ENCODE measurements at regions not wholly inside any gene's neighbourhood (a gene's known extent, or its start where the extent isn't known, plus 50 kb on each side); places are given as distances from the start of the nearest gene placed in this dataset. TPM values are rescaled to one million over a fixed set of nuclear protein-coding genes. Genes with fewer than 3 reads are reported as not detected.
"Not testable (repeated sequence)": the region's sequence is repeated elsewhere in the genome, so short reads cannot be mapped to it uniquely, and the experiment has no call there.

DNA sequence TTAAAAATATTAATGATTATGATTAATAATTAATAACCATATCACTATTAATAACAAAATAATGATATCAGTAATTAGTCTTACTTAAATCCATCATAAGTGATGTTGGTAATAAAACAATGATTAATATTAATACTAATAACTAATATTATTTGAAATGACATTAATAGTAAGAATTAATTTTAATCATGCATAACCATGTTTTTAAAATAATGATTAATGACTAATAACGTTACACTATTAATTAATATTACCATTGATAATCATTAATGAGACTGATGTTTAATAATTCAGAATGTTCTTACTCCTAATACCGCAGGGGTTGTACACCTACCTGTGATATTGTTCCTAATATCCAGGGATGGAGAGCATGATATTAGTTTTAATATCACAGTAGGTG lies 53.4 kb upstream of the FRG2C start:
- no peak for FAIRE-seq
- POLR2A ChIA-PET, result no interaction called here

DNA sequence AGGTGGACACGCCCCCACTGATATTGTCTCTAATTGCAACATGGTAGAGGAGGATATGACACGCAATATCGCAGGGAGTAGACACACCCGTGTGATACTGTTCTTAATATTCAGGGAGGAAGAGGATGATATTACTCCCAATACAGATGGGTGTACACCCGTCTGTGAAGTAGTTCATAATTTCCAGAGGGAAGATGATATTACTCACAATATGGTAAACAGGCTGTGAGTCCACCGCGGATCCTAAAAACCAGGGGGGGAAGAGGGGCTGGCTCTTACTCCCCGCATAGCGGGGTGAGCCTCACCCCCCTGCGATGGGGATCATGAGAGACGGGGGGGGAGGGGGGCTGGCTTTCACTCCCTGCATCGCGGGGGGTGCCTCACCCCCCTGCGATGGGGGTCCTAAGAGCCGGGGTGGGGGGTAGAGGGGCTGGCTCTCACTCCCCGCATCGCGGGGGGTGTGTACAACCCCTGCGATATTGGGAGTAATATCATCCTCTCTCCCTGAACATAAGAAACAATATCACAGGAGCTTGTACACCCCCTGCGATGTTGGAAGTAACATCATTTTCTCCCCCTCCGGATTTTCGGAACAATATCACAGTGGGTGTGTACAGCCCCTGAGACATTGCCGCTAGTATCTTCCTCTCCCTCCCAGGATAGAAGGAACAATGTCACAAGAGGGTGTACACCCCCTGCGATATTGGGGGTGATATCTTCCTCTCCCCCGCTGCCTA lies 52.2 kb upstream of the FRG2C start:
- in situ Hi-C loops (cut with MboI); POLR2A ChIA-PET; FAIRE-seq; H3K4me2 ChIP-seq (ENCODE audit: control insufficient read depth, insufficient read depth); H3K27ac ChIP-seq (ENCODE audit: control insufficient read depth, insufficient read depth); H3K4me1 ChIP-seq (ENCODE audit: control insufficient read depth, insufficient read depth, low read length); ATAC-seq; H3K79me2 ChIP-seq (ENCODE audit: control insufficient read depth, insufficient read depth, low read length); RAD21 ChIA-PET (ENCODE audit: unreplicated experiment); BruUV-seq (replicated peaks); CTCF ChIA-PET; H2AFZ ChIP-seq (ENCODE audit: control insufficient read depth, low read depth, low read length); H3K9me3 ChIP-seq (replicated peaks; ENCODE audit: control insufficient read depth, insufficient read depth, low read length); DNase-seq (ENCODE audit: low read depth, low spot score); H4K20me1 ChIP-seq (ENCODE audit: control insufficient read depth, insufficient read depth); intact Hi-C loops (cut with micrococcal nuclease; ENCODE audit: unreplicated experiment); H3K36me3 ChIP-seq (ENCODE audit: control insufficient read depth in 2 of 2, insufficient read depth in 2 of 2, low read length in 1 of 2); SMC1A ChIA-PET (ENCODE audit: uncharacterized antibody, unreplicated experiment); H3K4me3 ChIP-seq; H3K9ac ChIP-seq (ENCODE audit: control insufficient read depth, insufficient read depth, low read length); H3K27me3 ChIP-seq (replicated peaks in 1 of 2; ENCODE audit: control insufficient read depth in 2 of 2, insufficient read depth in 2 of 2, low read length in 1 of 2): not testable (repeated sequence)
- 60% methylated on average over 18 of the region's 25 CpGs for WGBS (ENCODE audit: insufficient coverage, insufficient replicate concordance, low lambda C conversion rate, missing lambda C conversion rate)

More for the DNA sequence above, 53.4 kb upstream of the FRG2C start:
- H3K9ac ChIP-seq (ENCODE audit: control insufficient read depth, insufficient read depth, low read length), result no peak overlapping the region
- ChIA-PET SMC1A (ENCODE audit: uncharacterized antibody, unreplicated experiment) (no interaction called here), RAD21 (ENCODE audit: unreplicated experiment) (no interaction called here), CTCF (no interaction called here)
- BruUV-seq (replicated peaks), result no TSS peak
- TF ChIP-seq, protein P1, sequence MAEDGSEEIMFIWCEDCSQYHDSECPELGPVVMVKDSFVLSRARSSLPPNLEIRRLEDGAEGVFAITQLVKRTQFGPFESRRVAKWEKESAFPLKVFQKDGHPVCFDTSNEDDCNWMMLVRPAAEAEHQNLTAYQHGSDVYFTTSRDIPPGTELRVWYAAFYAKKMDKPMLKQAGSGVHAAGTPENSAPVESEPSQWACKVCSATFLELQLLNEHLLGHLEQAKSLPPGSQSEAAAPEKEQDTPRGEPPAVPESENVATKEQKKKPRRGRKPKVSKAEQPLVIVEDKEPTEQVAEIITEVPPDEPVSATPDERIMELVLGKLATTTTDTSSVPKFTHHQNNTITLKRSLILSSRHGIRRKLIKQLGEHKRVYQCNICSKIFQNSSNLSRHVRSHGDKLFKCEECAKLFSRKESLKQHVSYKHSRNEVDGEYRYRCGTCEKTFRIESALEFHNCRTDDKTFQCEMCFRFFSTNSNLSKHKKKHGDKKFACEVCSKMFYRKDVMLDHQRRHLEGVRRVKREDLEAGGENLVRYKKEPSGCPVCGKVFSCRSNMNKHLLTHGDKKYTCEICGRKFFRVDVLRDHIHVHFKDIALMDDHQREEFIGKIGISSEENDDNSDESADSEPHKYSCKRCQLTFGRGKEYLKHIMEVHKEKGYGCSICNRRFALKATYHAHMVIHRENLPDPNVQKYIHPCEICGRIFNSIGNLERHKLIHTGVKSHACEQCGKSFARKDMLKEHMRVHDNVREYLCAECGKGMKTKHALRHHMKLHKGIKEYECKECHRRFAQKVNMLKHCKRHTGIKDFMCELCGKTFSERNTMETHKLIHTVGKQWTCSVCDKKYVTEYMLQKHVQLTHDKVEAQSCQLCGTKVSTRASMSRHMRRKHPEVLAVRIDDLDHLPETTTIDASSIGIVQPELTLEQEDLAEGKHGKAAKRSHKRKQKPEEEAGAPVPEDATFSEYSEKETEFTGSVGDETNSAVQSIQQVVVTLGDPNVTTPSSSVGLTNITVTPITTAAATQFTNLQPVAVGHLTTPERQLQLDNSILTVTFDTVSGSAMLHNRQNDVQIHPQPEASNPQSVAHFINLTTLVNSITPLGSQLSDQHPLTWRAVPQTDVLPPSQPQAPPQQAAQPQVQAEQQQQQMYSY (CRISPR knock-in tag; IDR thresholded peaks at IDR 0.05), result no peak
- TF ChIP-seq SUPT20H (IDR thresholded peaks at IDR 0.05; ENCODE audit: borderline replicate concordance, control insufficient read depth, low read depth, low read length), result no peak
- no peaks in the 10 kb centered on the region for H3K27me3 ChIP-seq (replicated peaks in 1 of 2; ENCODE audit: control insufficient read depth in 2 of 2, insufficient read depth in 2 of 2, low read length in 1 of 2)
- no peaks in the 10 kb centered on the region for H3K79me2 ChIP-seq (ENCODE audit: control insufficient read depth, insufficient read depth, low read length)
- no peak overlapping the region for H2AFZ ChIP-seq (ENCODE audit: control insufficient read depth, low read depth, low read length)
- ATAC-seq, result no peak
- H4K20me1 ChIP-seq (ENCODE audit: control insufficient read depth, insufficient read depth), result no peaks in the 10 kb centered on the region
- in situ Hi-C loops (cut with MboI), result no loop called here
- no peak overlapping the region for H3K4me3 ChIP-seq
- DNase-seq (ENCODE audit: low read depth, low spot score), result no peak
- 88% methylated on average over 2 of the region's 2 CpGs for WGBS (ENCODE audit: insufficient coverage, insufficient replicate concordance, low lambda C conversion rate, missing lambda C conversion rate)
- no peaks in the 10 kb centered on the region for H3K4me1 ChIP-seq (ENCODE audit: control insufficient read depth, insufficient read depth, low read length)
- no peak overlapping the region for H3K27ac ChIP-seq (ENCODE audit: control insufficient read depth, insufficient read depth)
- no peaks in the 10 kb centered on the region for H3K9me3 ChIP-seq (replicated peaks; ENCODE audit: control insufficient read depth, insufficient read depth, low read length)
- H3K4me2 ChIP-seq (ENCODE audit: control insufficient read depth, insufficient read depth), result no peak overlapping the region
- intact Hi-C loops (cut with micrococcal nuclease; ENCODE audit: unreplicated experiment), result no loop called here
- no peaks in the 10 kb centered on the region for H3K36me3 ChIP-seq (ENCODE audit: control insufficient read depth in 2 of 2, insufficient read depth in 2 of 2, low read length in 1 of 2)

Small RNA genes in the stretch of these regions (microRNA-seq; reads per million reads assigned to microRNA genes)
- not detected for gene MIR4444-2

Small RNA genes in the stretch of these regions (small RNA-seq; reads per million reads assigned to genes)
- gene AC139453.1 (not detected), gene LSP1P2 (not detected), gene MIR4444-2 (not detected), gene RN7SL294P (not detected), gene SNRPCP10 (not detected)

All from GM12878 (cell line).